Panc1 (cell line): ENCODE measurements at regions not wholly inside any gene's neighbourhood (a gene's known extent, or its start where the extent isn't known, plus 50 kb on each side); places are given as distances from the start of the nearest gene placed in this dataset.

Experiments used
- ATAC-seq: fragments of 200-7000 bp; cut with Tn5 transposase; 2 replicates; pipeline ENCODE4 v1.9.1; 2020; ENCODE audit warnings: mild to moderate bottlenecking, moderate library complexity
- BruUV-seq: library from RNA; stranded (reverse); fragments of 400-500 nt; replicated peaks from 2 replicates; lab custom pipeline; 2021; lab: Mats Ljungman, UMichigan
- CTCF ChIA-PET: fragments of 300-600 bp; sonication (Branson Sonifier 250); formaldehyde crosslinking; loops from one replicate; lab custom pipeline; 2022; ENCODE audit warnings: antibody characterized with exemption; lab: Charles Lee
- POLR2A ChIA-PET: fragments of 300-600 bp; sonication (Branson Sonifier 250); formaldehyde crosslinking; loops from one replicate; lab custom pipeline; 2022; ENCODE audit warnings: antibody characterized with exemption; lab: Charles Lee
- DNase-seq: peaks from one replicate; pipeline ENCODE4 v3.0.0-alpha.2; 2010; ENCODE audit warnings: low read depth, low spot score
- H3K27ac ChIP-seq: 2 replicates; pipeline ENCODE4 v1.5.1; 2011; ENCODE audit warnings: mild to moderate bottlenecking, low read length, inconsistent platforms
- H3K27me3 ChIP-seq: fragments of 200-500 bp; sonication (Bioruptor generic); 2 replicates; pipeline ENCODE4 v1.6.0; 2014; ENCODE audit warnings: low read length, inconsistent platforms; ENCODE audit not compliant: control insufficient read depth, insufficient read depth
- H3K36me3 ChIP-seq: fragments of 200-500 bp; sonication (Bioruptor generic); 2 replicates; pipeline ENCODE4 v1.5.1; 2014; ENCODE audit warnings: inconsistent platforms, mild to moderate bottlenecking, low read length, moderate library complexity; ENCODE audit not compliant: control insufficient read depth, insufficient read depth
- H3K4me1 ChIP-seq: 2 replicates; pipeline ENCODE4 v1.5.1; 2011; ENCODE audit warnings: inconsistent platforms, mild to moderate bottlenecking, low read length, moderate library complexity; ENCODE audit not compliant: control insufficient read depth, insufficient read depth
- H3K4me3 ChIP-seq, 2 experiments: 2 replicates each; pipeline ENCODE4 v1.5.1; 2011 to 2012; ENCODE audit warnings: low read depth in 2 of 2, low read length in 2 of 2, mild to moderate bottlenecking in 2 of 2, inconsistent platforms in 1 of 2, moderate library complexity in 1 of 2
- H3K9me3 ChIP-seq: fragments of 200-500 bp; sonication (Bioruptor generic); 2 replicates; pipeline ENCODE4 v1.5.1; 2014; ENCODE audit warnings: low read depth, mild to moderate bottlenecking, inconsistent platforms, low read length, moderate library complexity; ENCODE audit not compliant: control insufficient read depth, insufficient read depth
- CTCF ChIP-seq: fragments of 450-650 bp; IDR thresholded peaks from 2 replicates; pipeline ENCODE4 v1.5.1; 2017; ENCODE audit warnings: mild to moderate bottlenecking
- POLR2AphosphoS5 ChIP-seq: IDR thresholded peaks from 2 replicates; pipeline ENCODE4 v1.6.1; 2012; ENCODE audit warnings: mild to moderate bottlenecking, low read depth, low read length, moderate library complexity
- SIN3A ChIP-seq: IDR thresholded peaks from 2 replicates; pipeline ENCODE4 v1.6.1; 2012; ENCODE audit warnings: low read depth, mild to moderate bottlenecking, low read length, moderate library complexity, borderline replicate concordance; ENCODE audit not compliant: insufficient read depth
- TCF7L2 ChIP-seq: IDR thresholded peaks from 2 replicates; pipeline ENCODE4 v1.6.1; 2011; ENCODE audit warnings: mild to moderate bottlenecking, low read depth, low read length, inconsistent platforms
- in situ Hi-C: cut with HindIII; loops from 2 replicates; pipeline ENCODE4 v1.10.0; 2016; ENCODE audit warnings: low sequenced_read_pairs, low pct_unique_long_range_greater_than_20kb
- intact Hi-C: fragments of 100-400 bp; cut with micrococcal nuclease; formaldehyde crosslinking; loops from one replicate; pipeline ENCODE4 v1.10.0; 2022; ENCODE audit not compliant: unreplicated experiment
- TF ChIP-seq, protein P1 (sequence below), 2 experiments: IDR thresholded peaks; 2 replicates each; pipeline ENCODE4 v1.6.1; 2011 to 2012; ENCODE audit warnings: low read depth in 2 of 2, control low read depth in 1 of 2, low read length in 1 of 2, mild to moderate bottlenecking in 1 of 2, moderate library complexity in 1 of 2; ENCODE audit not compliant: insufficient read depth in 1 of 2

DNA sequence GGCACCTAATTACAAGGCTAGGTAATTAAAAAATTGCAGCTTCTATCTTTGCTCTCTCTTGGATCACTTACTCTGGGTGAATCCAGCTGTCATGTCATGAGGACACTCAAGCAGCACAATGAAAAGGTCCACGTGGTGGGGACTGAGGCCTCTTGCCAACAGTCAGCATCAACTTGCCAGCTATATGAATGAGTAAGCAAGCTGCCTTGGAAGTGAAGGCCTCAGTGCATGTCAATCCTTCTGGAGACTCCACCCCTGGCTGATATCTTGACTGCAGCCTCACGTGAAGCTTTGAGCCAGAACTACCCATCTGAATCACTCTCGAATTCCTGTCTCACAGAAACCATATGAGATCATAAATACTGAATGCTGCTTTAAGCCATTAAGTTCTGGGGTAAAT, 140.5 kb downstream of the SNX18 start:
- H3K9me3 ChIP-seq, result no peaks in the 10 kb centered on the region
- TF ChIP-seq CTCF, result no peak
- TF ChIP-seq TCF7L2, result no peak
- no peak for TF ChIP-seq POLR2AphosphoS5
- TF ChIP-seq, protein P1, sequence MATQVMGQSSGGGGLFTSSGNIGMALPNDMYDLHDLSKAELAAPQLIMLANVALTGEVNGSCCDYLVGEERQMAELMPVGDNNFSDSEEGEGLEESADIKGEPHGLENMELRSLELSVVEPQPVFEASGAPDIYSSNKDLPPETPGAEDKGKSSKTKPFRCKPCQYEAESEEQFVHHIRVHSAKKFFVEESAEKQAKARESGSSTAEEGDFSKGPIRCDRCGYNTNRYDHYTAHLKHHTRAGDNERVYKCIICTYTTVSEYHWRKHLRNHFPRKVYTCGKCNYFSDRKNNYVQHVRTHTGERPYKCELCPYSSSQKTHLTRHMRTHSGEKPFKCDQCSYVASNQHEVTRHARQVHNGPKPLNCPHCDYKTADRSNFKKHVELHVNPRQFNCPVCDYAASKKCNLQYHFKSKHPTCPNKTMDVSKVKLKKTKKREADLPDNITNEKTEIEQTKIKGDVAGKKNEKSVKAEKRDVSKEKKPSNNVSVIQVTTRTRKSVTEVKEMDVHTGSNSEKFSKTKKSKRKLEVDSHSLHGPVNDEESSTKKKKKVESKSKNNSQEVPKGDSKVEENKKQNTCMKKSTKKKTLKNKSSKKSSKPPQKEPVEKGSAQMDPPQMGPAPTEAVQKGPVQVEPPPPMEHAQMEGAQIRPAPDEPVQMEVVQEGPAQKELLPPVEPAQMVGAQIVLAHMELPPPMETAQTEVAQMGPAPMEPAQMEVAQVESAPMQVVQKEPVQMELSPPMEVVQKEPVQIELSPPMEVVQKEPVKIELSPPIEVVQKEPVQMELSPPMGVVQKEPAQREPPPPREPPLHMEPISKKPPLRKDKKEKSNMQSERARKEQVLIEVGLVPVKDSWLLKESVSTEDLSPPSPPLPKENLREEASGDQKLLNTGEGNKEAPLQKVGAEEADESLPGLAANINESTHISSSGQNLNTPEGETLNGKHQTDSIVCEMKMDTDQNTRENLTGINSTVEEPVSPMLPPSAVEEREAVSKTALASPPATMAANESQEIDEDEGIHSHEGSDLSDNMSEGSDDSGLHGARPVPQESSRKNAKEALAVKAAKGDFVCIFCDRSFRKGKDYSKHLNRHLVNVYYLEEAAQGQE (IDR thresholded peaks at IDR 0.05; ENCODE audit: insufficient read depth in 1 of 2, low read depth in 2 of 2, low read length in 1 of 2), result no peak
- no peak for TF ChIP-seq SIN3A
- no peaks in the 10 kb centered on the region for H3K27me3 ChIP-seq
- no peak overlapping the region for H3K4me3 ChIP-seq
- ChIA-PET CTCF (no interaction called here), POLR2A (no interaction called here)
- no peak for ATAC-seq
- no peak overlapping the region for H3K27ac ChIP-seq
- in situ Hi-C loops (no loop called here), intact Hi-C loops (loop anchor here (2.0 kb wide), 1 partner anchor 21 kb away; no protein-coding TSS in a partner anchor)
- DNase-seq, result no peak
- BruUV-seq, result no TSS peak
- H3K4me1 ChIP-seq, result no peaks in the 10 kb centered on the region; the same call in 1 of the 2 replicates
- H3K36me3 ChIP-seq, result no peaks in the 10 kb centered on the region

- BruUV-seq, result no TSS peak
- Histone ChIP-seq H3K27ac (no peak overlapping the region), H3K36me3 (no peaks in the 10 kb centered on the region), H3K27me3 (no peaks in the 10 kb centered on the region), H3K4me3 (no peak overlapping the region), H3K4me1 (no peaks in the 10 kb centered on the region; the same call in 1 of the 2 replicates), H3K9me3 (no peaks in the 10 kb centered on the region)
- ATAC-seq (no peak), DNase-seq (no peak)
- intact Hi-C loops, result no loop called here
- TF ChIP-seq TCF7L2, result no peak
- TF ChIP-seq, protein P1 (IDR thresholded peaks at IDR 0.05; ENCODE audit: insufficient read depth in 1 of 2, low read depth in 2 of 2, low read length in 1 of 2), result no peak
- no peak for TF ChIP-seq POLR2AphosphoS5
- no peak for TF ChIP-seq SIN3A
- TF ChIP-seq CTCF, result no peak
- in situ Hi-C loops, result no loop called here
- CTCF ChIA-PET, result no interaction called here
- POLR2A ChIA-PET, result no interaction called here
These were observed 138.7 kb downstream of the SNX18 start for GRCh38 chr5:54656261-54656728.
